ENCODE measurements at regions not wholly inside any gene's neighbourhood (a gene's known extent, or its start where the extent isn't known, plus 50 kb on each side); places are given as distances from the start of the nearest gene placed in this dataset.

GRCh38 chr9:18274693-18275092, 199.3 kb upstream of the ADAMTSL1 start:
- Histone ChIP-seq H3K4me1 (no peaks in the 10 kb centered on the region), H3K27me3 (no peaks in the 10 kb centered on the region), H3K27ac (no peak overlapping the region), H3K36me3 (no peaks in the 10 kb centered on the region), H3K4me3 (no peak overlapping the region), H3K9me3 (peaks cover 4% of the 10 kb centered on the region)
- intact Hi-C loops (cut with DNase I) = no loop called here
- DNase-seq (no peak), ATAC-seq (no peak)
- TF ChIP-seq CTCF (IDR thresholded peaks at IDR 0.05) = no peak

- no peaks in the 10 kb centered on the region for H3K36me3 ChIP-seq
- no peak for ATAC-seq
- no peaks in the 10 kb centered on the region for H3K4me1 ChIP-seq
- intact Hi-C loops (cut with DNase I) = no loop called here
- no peaks in the 10 kb centered on the region for H3K27me3 ChIP-seq
- no peak overlapping the region for H3K4me3 ChIP-seq
- no peak overlapping the region for H3K27ac ChIP-seq
- TF ChIP-seq CTCF (IDR thresholded peaks at IDR 0.05) = no peak
- H3K9me3 ChIP-seq = peaks cover 4% of the 10 kb centered on the region
- DNase-seq = no peak
Observed at GRCh38 chr9:18275313-18275990, 198.5 kb upstream of the ADAMTSL1 start.

- no peak for ATAC-seq
- Histone ChIP-seq H3K36me3 (no peaks in the 10 kb centered on the region), H3K27ac (no peak overlapping the region), H3K27me3 (no peaks in the 10 kb centered on the region), H3K9me3 (no peaks in the 10 kb centered on the region), H3K4me3 (no peak overlapping the region), H3K4me1 (no peaks in the 10 kb centered on the region)
- no peak for TF ChIP-seq CTCF (IDR thresholded peaks at IDR 0.05)
- intact Hi-C loops (cut with DNase I) = no loop called here
- no peak for DNase-seq
Observed at GRCh38 chr9:18281291-18281690, 192.7 kb upstream of the ADAMTSL1 start.

- ATAC-seq = no peak
- H3K27ac ChIP-seq = no peak overlapping the region
- H3K27me3 ChIP-seq = no peaks in the 10 kb centered on the region
- no peaks in the 10 kb centered on the region for H3K9me3 ChIP-seq
- no peak for TF ChIP-seq CTCF (IDR thresholded peaks at IDR 0.05)
- intact Hi-C loops (cut with DNase I) = no loop called here
- no peaks in the 10 kb centered on the region for H3K4me1 ChIP-seq
- H3K36me3 ChIP-seq = no peaks in the 10 kb centered on the region
- no peak for DNase-seq
- no peak overlapping the region for H3K4me3 ChIP-seq
Observed at GRCh38 chr9:18294229-18294628, 179.7 kb upstream of the ADAMTSL1 start.

- Histone ChIP-seq H3K9me3 (no peaks in the 10 kb centered on the region), H3K4me3 (no peak overlapping the region), H3K4me1 (no peaks in the 10 kb centered on the region), H3K27me3 (no peaks in the 10 kb centered on the region), H3K36me3 (no peaks in the 10 kb centered on the region), H3K27ac (no peak overlapping the region)
- intact Hi-C loops (cut with DNase I) = no loop called here
- DNase-seq (no peak), ATAC-seq (no peak)
- TF ChIP-seq CTCF (IDR thresholded peaks at IDR 0.05) = no peak
Observed at GRCh38 chr9:18296702-18297055, 177.3 kb upstream of the ADAMTSL1 start.
